Choroid plexus epithelial cell (primary cell): ENCODE measurements at regions not wholly inside any gene's neighbourhood (a gene's known extent, or its start where the extent isn't known, plus 50 kb on each side); places are given as distances from the start of the nearest gene placed in this dataset.

ENCODE experiments used
- DNase-seq: peaks from one replicate; pipeline ENCODE4 v3.0.0-alpha.2; 2010; ENCODE audit warnings: low read depth
- H3K4me3 ChIP-seq: 2 replicates; pipeline ENCODE4 v1.5.1; 2011; ENCODE audit warnings: low read depth, mild to moderate bottlenecking, control low read depth, low read length, moderate library complexity
- CTCF ChIP-seq: conservative IDR thresholded peaks from 2 replicates; pipeline ENCODE4 v1.5.1; 2011; ENCODE audit warnings: low read depth, mild to moderate bottlenecking, control low read depth, inconsistent platforms, low read length, moderate library complexity

- no peak for TF ChIP-seq CTCF
- no peak overlapping the region for H3K4me3 ChIP-seq
- DNase-seq: no peak
These were observed 254.0 kb upstream of the PPP2R2D start for GRCh38 chr10:131646551-131647525.

- no peak for TF ChIP-seq CTCF
- H3K4me3 ChIP-seq: no peak overlapping the region
- DNase-seq: no peak
These were observed 253.0 kb upstream of the PPP2R2D start for GRCh38 chr10:131647789-131648188.

DNA sequence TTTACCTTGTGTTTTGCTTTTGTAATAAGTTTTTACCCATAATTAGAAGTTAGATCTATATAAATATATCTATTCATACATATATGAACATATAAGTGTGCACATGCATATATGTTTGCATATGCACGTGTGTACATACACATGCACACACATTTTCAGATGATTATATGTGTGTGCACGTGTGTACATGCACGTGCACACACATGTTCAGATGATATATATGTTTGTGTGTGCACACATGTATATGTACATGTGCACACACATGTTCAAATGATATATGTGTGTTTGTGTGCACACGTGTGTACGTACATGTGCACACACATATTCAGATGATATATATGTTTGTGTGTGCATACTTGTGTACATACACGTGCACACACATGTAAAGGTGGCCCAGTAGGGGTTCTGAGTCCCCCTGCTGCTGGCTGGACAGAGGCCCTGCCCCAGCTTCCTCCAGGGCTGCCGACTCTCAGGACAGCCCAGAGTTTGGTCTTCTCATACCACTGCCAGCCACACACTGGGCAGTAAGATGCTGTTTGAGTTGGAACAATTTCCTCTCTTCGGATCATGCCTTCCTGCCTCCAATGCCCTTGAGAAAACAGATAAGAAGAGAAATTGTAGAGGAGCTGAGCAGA, 252.3 kb upstream of the PPP2R2D start:
- H3K4me3 ChIP-seq: no peak overlapping the region
- DNase-seq: no peak
- no peak for TF ChIP-seq CTCF

DNA sequence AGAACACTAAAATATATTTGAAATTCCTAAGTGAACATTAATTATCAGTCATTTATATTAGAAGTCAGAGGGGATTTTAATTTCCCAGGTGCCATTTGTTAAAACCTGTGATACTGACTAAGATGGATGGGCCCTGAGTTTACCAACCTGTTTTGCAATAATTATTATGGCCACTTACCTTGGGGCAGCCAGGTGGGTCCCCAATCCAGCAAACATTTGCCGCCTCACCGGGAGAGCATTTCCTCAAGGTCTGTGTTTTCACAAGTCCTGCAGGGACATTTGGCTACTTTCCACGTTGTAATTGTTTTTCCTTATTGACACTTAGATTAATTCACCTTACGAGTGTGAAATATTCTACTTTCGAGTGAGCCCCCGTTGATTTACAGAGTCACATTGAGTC, 251.2 kb upstream of the PPP2R2D start:
- no peak for DNase-seq
- TF ChIP-seq CTCF: no peak
- no peak overlapping the region for H3K4me3 ChIP-seq

- no peak for TF ChIP-seq CTCF
- H3K4me3 ChIP-seq: no peak overlapping the region
- DNase-seq: no peak
These were observed 250.6 kb upstream of the PPP2R2D start for GRCh38 chr10:131650169-131650705.

DNA sequence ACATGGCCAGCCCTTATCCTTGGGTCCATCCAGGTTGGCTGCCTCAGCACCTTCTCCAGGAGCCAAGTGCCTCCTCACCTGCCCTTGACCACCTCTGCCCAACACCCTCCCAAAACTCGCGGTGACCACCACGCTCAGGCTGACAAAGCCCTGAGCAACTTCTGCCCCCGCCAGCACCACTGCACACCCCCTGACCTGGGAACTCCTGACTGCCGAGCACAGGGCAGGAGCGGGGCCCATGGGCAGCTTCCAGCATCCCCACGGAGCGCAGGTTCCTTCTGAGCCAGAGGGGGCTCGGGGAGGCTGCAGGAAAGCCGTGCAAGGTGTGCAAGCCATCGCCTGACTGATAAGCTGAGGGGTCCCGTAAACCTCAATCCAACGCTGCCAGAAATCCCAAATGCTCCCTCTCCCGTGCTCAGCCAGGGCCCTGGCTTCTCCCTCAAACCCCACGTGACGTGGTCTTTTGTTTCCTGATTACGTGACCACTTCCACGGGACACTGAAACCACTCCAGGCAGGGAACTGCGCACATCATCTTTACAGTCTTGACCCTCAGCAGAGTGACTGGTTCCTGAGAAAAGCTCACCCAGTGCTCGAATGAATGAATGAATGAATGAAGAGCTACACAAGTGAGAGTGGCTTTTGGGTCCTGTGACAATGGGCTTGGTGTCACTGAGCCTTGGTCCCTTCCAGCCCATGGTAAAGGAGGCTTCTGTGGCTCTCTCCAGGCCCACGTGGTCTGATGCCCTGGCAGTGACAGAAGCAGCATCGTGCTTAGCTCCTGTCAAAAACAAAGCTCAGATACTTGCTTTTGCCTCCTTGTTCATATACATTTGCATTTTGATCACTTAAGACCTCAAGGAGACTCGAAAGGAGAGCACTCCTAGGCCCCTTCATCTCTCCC, 249.8 kb upstream of the PPP2R2D start:
- no peak overlapping the region for H3K4me3 ChIP-seq
- no peak for TF ChIP-seq CTCF
- no peak for DNase-seq
